ENCODE measurements at regions not wholly inside any gene's neighbourhood (a gene's known extent, or its start where the extent isn't known, plus 50 kb on each side); places are given as distances from the start of the nearest gene placed in this dataset.
"Not testable (repeated sequence)": the region's sequence is repeated elsewhere in the genome, so short reads cannot be mapped to it uniquely, and the experiment has no call there.

- DNase-seq (ENCODE audit: low read depth, low spot score), result no peak
- in situ Hi-C loops (cut with HindIII; ENCODE audit: low sequenced_read_pairs), result no loop called here
- no peak overlapping the region for H3K4me3 ChIP-seq (ENCODE audit: low read depth, low read length)
- TF ChIP-seq, protein P1, sequence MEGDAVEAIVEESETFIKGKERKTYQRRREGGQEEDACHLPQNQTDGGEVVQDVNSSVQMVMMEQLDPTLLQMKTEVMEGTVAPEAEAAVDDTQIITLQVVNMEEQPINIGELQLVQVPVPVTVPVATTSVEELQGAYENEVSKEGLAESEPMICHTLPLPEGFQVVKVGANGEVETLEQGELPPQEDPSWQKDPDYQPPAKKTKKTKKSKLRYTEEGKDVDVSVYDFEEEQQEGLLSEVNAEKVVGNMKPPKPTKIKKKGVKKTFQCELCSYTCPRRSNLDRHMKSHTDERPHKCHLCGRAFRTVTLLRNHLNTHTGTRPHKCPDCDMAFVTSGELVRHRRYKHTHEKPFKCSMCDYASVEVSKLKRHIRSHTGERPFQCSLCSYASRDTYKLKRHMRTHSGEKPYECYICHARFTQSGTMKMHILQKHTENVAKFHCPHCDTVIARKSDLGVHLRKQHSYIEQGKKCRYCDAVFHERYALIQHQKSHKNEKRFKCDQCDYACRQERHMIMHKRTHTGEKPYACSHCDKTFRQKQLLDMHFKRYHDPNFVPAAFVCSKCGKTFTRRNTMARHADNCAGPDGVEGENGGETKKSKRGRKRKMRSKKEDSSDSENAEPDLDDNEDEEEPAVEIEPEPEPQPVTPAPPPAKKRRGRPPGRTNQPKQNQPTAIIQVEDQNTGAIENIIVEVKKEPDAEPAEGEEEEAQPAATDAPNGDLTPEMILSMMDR (IDR thresholded peaks at IDR 0.05; ENCODE audit: low read depth, low read length), result no peak
Measured at GRCh38 chr3:178949896-178950295, 121.7 kb downstream of the ZMAT3 start.

- no peak overlapping the region for H3K4me3 ChIP-seq (ENCODE audit: low read depth, low read length)
- TF ChIP-seq, protein P1 (IDR thresholded peaks at IDR 0.05; ENCODE audit: low read depth, low read length), result no peak
- in situ Hi-C loops (cut with HindIII; ENCODE audit: low sequenced_read_pairs), result no loop called here
- no peak for DNase-seq (ENCODE audit: low read depth, low spot score)
Measured at GRCh38 chr3:178948546-178948945, 123.1 kb downstream of the ZMAT3 start.

GRCh38 chr3:178947738-178948137 lies 123.9 kb downstream of the ZMAT3 start:
- TF ChIP-seq, protein P1 (IDR thresholded peaks at IDR 0.05; ENCODE audit: low read depth, low read length), result peak; percentile 26
- peak; percentile 3 for DNase-seq (ENCODE audit: low read depth, low spot score)
- H3K4me3 ChIP-seq (ENCODE audit: low read depth, low read length), result no peak overlapping the region
- in situ Hi-C loops (cut with HindIII; ENCODE audit: low sequenced_read_pairs), result no loop called here

DNA sequence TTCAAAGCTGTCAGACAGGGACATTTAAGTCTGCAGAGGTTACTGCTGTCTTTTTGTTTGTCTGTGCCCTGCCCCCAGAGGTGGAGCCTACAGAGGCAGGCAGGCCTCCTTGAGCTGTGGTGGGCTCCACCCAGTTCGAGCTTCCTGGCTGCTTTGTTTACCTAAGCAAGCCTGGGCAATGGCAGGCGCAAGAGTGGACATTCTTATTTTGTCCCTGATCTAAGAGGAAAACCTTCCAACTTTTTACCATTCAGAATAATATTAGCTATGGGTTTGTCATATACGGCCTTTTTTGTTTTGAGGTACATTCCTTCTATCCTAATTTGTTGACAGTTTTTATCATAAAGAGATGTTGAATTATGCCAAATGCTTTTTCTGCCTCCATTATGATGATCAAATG lies 129.3 kb downstream of the ZMAT3 start:
- in situ Hi-C loops (cut with HindIII; ENCODE audit: low sequenced_read_pairs); H3K4me3 ChIP-seq (ENCODE audit: low read depth, low read length); DNase-seq (ENCODE audit: low read depth, low spot score): not testable (repeated sequence)

DNA sequence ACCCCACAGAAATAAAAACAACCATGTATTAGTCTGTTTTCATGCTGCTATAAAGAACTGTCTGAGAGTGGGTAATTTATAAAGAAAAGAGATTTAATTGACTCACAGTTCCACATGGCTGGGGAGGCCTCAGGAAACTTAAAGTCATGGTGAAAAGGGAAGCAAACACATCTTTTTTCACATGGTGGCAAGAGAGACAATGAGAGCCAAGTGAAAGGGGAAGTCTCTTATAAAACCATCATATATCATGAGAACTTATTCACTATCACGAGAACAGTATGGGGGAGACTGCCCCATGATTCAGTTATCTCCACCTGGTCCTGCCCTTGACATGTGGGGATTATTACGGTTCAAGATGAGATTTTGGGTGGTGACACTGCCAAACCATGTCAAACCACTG lies 141.5 kb downstream of the ZMAT3 start:
- no peak for DNase-seq (ENCODE audit: low read depth, low spot score)
- H3K4me3 ChIP-seq (ENCODE audit: low read depth, low read length), result no peak overlapping the region
- TF ChIP-seq, protein P1 (IDR thresholded peaks at IDR 0.05; ENCODE audit: low read depth, low read length), result no peak
- in situ Hi-C loops (cut with HindIII; ENCODE audit: low sequenced_read_pairs), result no loop called here

GRCh38 chr3:178916223-178916622 lies 155.4 kb downstream of the ZMAT3 start:
- H3K4me3 ChIP-seq (ENCODE audit: low read depth, low read length), result no peak overlapping the region
- TF ChIP-seq, protein P1 (IDR thresholded peaks at IDR 0.05; ENCODE audit: low read depth, low read length), result no peak
- in situ Hi-C loops (cut with HindIII; ENCODE audit: low sequenced_read_pairs), result no loop called here
- DNase-seq (ENCODE audit: low read depth, low spot score), result no peak

DNA sequence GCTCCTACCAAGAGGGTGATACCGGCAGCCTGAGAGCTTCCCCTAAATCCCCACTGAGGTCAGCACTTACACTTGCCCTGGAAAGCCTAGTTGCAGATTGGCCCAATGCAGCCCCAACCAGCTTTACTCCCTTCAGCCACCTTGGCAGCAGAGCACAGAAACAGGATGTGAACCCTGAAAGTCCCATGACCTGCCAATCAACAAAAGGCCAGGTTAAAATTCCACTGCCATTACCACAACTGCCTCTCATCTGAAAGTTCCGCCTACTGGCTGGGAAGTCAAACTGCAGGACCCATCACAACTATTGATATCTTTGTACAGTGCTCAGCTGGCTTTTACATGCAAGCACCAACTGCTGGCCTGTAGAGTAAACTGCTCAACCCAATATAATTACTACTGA lies 156.2 kb downstream of the ZMAT3 start:
- H3K4me3 ChIP-seq (ENCODE audit: low read depth, low read length), result no peak overlapping the region
- TF ChIP-seq, protein P1 (IDR thresholded peaks at IDR 0.05; ENCODE audit: low read depth, low read length), result no peak
- in situ Hi-C loops (cut with HindIII; ENCODE audit: low sequenced_read_pairs), result no loop called here
- no peak for DNase-seq (ENCODE audit: low read depth, low spot score)
